ENCODE measurements at regions not wholly inside any gene's neighbourhood (a gene's known extent, or its start where the extent isn't known, plus 50 kb on each side); places are given as distances from the start of the nearest gene placed in this dataset.

DNA sequence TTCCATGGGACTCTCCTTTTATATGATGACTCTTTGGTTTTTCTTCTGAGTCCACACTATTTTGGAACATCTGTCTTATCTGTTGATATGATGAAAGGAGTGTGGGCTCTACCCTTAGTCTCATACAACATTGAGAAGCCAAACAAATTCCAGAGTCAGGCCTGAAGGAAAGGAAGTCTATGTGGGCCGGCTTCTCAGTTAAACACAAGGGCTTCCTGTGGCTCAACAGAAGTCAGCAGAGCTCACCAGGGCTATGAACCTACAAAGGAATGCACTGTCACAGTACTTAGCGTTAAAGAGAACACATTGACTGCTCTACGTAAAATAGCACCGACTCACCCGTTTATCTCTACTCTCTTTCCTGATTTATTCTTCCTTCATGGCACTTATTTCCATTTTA is 641.0 kb upstream of the FRG1 start:
- no peak for DNase-seq

DNA sequence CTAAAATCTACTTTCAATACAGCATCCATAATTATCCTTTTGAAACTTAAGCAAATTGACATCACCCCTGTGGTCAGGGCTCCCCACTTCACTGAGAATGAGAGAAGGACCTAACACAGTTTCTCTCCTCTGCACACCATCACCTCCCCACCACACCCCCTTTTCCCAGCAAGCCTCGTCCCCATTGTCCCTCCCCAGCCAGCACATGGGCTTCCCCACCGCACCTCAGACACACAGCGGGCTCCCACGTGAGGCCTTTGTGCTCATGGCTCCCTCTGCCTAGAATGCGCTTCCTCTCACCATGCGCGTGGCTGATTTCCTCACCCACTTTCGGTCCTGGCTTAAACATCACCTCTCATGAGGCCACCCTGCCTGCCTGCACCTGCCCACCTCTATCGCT is 639.0 kb upstream of the FRG1 start:
- no peak for DNase-seq

GRCh38 chr4:189302719-189303118 is 638.0 kb upstream of the FRG1 start:
- no peak for DNase-seq

DNA sequence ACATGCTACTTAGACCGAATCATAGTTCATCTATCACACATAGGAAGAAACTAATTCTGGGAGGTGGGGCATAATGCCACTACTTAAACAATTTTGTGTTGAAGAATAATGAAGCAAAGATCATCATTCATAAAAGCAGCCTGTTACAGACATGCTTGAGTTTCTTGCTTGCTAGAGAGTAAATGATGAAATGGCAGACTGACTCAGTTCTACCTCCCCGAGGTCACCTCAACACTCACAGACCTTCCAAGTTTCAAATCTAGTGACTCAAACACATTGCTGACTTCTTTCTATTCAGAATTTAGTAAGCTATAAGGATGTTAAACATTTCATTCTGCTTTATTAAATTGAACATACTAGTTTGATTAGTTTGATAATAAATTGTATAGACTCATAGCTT is 636.5 kb upstream of the FRG1 start:
- DNase-seq: no peak

- peak; percentile 62 for DNase-seq
Observed at GRCh38 chr4:189304809-189305208, 635.9 kb upstream of the FRG1 start.

GRCh38 chr4:189305500-189305899 is 635.2 kb upstream of the FRG1 start:
- peak; percentile 94 for DNase-seq

DNA sequence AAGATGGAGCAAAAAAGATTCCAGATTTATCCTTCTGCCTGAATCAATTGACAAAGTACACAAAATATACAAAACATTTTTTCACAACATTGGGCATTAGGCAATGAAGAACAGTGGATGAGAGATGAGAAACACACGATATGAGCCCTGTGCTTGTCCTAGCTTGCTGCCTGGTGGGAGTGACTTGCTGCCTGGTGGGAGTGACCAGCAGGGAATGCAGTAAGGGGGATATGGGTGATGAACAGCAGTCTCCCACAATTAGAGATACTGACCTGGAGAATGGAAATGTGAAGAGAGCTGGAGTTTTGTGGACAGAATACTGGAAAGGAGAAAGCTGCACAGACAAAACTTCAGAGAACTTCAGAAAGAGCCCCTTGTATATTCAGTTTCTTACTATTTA is 629.4 kb upstream of the FRG1 start:
- no peak for DNase-seq

DNA sequence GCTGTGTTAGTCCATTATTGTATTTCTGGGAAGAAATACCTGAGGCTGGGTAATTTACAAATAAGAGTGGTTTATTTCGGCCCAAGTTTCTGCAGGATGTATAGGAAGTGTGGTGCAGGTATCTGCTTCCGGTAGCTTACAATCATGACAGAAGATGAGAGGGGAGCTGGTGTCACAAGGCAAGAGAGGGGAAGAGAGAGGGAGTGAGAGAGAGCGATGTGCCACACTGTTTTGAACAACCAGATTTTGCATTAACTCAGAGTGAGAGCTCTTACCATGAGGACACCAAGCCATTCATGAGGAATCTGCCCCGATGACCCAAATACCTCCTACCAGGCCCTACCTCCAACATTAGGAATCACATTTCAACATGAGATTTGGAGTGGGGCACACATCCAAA is 627.6 kb upstream of the FRG1 start:
- no peak for DNase-seq

- DNase-seq: no peak
Observed at GRCh38 chr4:189313861-189314513, 626.7 kb upstream of the FRG1 start.

DNA sequence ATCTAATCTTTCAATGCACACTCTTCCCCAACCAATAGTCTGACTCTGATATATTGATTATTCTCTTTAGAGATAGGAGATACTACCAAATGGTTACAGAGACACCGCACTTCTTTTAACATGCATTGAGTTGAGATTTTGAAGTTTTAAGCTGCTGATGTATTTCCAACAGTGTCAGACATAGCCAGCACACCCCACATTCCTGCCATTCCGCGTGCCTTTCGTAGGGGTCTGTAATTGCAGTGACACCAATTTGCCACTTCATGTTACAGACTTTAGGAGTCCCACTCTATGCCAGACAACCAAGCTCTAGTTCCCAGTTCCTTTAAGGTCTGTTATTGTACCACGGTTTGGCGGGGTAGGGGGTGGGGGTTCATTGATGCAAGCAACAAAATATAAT is 618.2 kb upstream of the FRG1 start:
- no peak for DNase-seq

DNA sequence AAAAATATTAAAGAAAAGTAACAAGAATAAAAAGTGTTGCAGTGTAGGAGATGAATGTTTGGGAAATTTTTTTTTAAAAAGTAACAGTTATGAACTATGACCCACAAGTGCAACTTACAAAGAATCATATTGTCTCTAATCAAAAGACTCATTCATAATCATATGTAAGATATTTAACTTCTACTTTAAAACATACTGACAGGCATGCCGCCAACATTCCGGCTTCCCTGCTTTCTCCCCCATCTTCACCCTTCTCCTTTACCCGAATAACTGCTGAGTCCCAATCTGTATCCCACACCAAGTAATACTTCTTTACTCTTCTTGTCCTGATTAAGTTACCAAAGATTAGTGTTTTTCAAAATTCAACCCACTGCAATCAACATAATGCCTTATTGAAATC is 598.8 kb upstream of the FRG1 start:
- DNase-seq: no peak

DNA sequence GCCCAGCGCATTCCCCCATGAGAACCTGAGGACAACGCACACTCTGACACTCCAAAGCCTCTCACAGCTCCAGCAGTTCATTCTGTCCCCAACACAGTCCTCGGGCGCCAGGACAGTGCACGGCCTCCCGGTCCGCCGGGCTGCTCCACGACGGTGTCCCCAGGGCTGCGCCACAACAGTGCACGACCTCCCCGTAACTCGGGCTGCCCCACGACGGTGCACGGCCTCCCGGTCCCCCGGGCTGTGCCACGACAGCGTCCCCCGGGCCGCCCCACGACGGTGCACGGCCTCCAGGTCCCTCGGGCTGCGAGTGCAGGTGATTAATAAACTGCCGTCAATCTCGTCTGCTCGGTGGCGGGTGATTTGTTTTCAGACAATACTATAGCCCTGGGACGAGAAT is 585.1 kb upstream of the FRG1 start:
- no peak for DNase-seq

DNA sequence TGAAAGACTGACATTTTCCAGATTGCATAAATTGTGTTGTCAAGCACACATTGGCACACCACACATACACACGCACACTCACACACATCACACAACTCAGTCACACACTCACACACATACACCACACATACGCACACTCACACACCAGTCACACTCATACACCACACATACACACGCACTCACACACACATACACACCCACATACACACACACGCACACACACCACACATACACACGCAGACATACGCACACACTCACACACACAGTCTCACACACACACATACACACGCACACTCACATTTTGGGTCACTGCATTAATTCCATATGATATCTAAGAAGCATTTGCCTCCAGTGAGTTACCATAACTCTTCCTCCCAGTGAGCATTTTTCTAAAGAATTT is 578.3 kb upstream of the FRG1 start:
- DNase-seq: peak; percentile 5

DNA sequence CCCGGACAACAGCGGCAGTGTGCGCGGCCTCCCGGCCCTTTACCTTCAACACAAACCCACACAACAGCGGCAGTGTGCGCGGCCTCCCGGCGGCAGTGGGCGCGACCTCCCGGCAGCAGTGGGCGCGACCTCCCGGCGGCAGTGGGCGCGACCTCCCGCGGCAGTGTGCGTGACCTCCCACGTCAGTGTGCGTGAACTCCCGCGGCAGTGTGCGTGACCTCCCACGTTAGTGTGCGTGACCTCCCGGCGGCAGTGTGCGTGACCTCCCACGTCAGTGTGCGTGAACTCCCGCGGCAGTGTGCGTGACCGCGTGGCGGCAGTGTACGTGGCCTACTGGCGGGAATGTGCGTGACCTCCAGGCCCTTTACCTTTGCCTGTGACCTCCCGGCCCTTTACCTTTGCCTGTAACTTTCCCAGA is 576.6 kb upstream of the FRG1 start:
- DNase-seq: no peak

DNA sequence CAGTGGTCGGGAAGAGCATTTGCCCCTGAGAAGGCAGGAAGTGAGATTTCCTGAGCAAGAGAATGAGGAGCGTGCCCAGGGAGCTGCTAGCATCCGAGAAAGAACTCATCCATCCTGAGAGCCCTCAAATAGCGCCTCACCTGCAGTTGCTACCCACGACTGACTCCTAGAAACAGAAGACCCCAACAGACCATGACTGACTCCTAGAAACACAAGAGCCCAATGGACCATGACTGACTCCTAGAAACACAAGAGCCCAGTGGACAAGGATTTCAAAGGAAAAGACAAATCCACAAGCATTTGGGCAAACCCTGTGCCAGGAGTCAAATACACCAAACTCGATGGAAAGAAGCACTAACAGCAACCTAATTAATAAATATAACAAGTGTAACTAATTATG is 575.2 kb upstream of the FRG1 start:
- no peak for DNase-seq

GRCh38 chr4:189367832-189368231 is 572.8 kb upstream of the FRG1 start:
- no peak for DNase-seq

- DNase-seq: no peak
Observed at GRCh38 chr4:189374176-189374575, 566.5 kb upstream of the FRG1 start.

- no peak for DNase-seq
Observed at GRCh38 chr4:189376901-189377300, 563.8 kb upstream of the FRG1 start.

GRCh38 chr4:189377569-189377968 is 563.1 kb upstream of the FRG1 start:
- no peak for DNase-seq

- DNase-seq: no peak
Observed at GRCh38 chr4:189385098-189385497, 555.6 kb upstream of the FRG1 start.

DNA sequence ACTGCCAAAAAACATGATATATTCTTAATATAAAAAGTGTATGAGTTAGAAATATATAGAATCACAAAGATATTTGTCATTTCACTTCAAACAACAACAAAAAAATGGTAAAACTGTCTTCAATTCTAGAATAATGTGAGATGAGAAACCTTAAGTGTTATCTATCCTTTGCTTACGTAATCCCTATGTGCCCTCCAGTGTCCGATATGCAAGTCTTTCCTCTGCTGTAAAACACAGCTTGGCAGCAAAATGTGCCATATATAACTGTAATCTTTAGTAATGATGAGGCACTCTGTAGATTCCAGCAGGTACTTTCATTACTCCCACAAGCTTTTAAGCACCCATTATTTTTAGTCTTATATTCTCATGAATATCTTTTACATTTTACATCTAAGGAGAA is 555.1 kb upstream of the FRG1 start:
- DNase-seq: no peak

DNA sequence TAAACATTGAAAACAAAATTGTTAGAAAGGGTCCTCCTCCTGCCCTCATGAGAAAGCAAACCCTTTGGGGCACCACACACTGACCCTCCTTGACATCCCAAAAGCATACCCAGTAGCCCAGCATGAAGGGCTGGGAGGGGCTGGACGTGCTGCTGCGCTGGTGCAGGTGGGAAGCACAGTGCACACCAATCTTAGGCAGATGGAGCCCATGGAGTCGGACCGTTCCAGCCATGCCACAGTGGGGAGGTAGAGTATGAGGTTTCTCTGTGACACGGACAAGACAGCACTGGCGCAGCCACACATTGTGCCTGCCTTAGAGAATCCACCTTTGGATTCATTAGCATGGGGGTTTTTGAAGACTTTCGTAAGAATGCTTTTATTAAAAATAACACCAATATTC is 544.2 kb upstream of the FRG1 start:
- no peak for DNase-seq

DNA sequence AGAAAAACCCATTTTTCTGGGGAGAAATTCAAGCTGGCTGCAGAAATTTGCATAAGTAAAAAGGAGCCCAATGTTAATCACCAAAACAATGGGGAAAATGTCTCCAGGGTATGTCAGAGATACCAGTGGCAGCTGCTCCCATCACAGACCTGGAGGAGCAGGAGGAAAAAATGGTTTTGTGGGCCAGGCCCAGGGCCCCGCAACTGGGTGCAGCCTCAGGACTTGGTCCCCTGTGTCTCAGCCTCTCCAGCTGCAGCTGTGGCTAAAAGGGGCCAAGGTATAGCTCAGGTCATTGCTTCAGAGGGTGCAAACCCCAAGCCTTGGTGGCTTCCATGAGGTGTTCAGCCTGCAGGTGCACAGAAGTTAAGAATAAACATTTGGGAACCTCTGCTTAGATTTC is 536.4 kb upstream of the FRG1 start:
- DNase-seq: no peak

DNA sequence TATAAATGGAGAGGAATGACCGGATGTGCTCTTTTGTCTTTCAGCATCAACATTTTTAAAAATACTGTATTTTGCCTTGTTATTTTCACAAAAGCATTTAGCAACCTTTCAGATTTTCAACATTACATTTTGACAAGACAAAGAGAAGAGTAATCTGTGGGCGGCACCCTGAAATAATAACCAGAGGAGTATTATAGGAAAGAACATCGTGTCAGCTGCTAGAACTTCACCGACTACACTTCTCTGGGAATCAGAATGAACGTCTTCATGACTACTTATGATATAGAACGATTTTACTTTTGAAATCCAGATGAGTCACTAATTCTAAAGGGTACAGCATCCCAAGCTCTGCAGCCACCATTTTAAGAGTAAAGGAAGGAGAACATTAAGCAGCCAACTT is 531.5 kb upstream of the FRG1 start:
- no peak for DNase-seq

- no peak for DNase-seq
Observed at GRCh38 chr4:189414021-189414420, 526.7 kb upstream of the FRG1 start.

Measured in skin of body (tissue), 1 donor.